Left lobe of liver (tissue), 2 donors: ENCODE measurements at regions not wholly inside any gene's neighbourhood (a gene's known extent, or its start where the extent isn't known, plus 50 kb on each side); places are given as distances from the start of the nearest gene placed in this dataset.
A peak's percentile ranks its signal among the peaks of the same experiment; 100 is the strongest.

Experiments used
- ATAC-seq: fragments of 200-7000 bp; cut with Tn5 transposase; one replicate; pipeline ENCODE4 v1.9.1; 2020; ENCODE audit warnings: mild to moderate bottlenecking, moderate library complexity
- DNase-seq: peaks from one replicate; pipeline ENCODE4 v3.0.0-alpha.2; 2020; ENCODE audit warnings: low spot score
- donor health status: DM: no; HTN: no; CAD: no; lungs with moderate emphysema.
- donor health status: DM: no; HTN: yes; CAD: no.

GRCh38 chr6:144744720-144745119, 459.6 kb downstream of the UTRN start:
- DNase-seq = no peak
- peak; percentile 96 for ATAC-seq

DNA sequence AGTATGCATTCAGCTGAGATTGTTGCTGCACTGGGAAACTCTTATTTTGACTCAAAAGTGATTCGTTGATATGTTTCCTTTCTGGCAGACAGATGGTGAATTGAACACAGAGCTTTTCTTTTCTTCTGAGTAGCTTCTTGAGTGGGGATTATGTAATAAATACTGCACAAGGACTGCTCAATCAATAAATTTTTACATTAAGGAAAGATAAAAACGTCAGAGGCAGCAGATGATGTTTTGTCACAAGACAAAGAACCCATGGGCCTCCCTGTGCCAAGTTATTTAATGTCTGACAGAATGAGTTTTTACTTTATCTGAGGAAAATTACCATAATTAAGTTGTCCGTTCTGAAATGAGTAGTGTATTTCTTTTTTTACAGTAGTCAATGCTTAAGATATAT, 460.3 kb downstream of the UTRN start:
- ATAC-seq (no peak), DNase-seq (no peak)

DNA sequence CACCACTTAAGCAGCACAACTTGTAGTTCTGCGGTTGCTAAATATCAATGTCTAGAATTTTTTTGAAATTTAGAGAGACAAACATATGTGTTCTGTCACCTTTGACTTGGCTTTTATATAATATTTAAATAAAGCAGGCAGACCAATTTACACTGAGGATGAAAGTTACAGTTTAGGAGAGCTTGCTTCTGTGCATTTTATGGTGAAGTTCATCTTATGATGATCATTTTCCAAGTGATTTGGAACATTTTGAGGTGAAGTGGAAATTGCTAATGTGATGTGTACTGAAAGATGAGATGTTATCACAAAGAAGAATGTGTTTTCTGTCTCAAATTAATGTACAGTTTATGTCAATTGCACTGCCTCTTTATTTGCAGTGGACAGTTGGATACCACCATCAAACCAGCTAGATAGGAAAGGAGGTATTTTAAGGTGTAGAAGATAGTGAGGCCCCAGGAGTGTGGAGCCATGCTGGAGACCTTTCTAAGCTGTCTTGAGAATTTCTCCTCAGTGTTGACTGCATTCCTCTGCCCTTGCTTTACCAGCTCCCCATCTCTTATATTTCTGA, 461.9 kb downstream of the UTRN start:
- ATAC-seq (no peak), DNase-seq (no peak)

GRCh38 chr6:144749263-144749662, 464.1 kb downstream of the UTRN start:
- no peak for ATAC-seq

DNA sequence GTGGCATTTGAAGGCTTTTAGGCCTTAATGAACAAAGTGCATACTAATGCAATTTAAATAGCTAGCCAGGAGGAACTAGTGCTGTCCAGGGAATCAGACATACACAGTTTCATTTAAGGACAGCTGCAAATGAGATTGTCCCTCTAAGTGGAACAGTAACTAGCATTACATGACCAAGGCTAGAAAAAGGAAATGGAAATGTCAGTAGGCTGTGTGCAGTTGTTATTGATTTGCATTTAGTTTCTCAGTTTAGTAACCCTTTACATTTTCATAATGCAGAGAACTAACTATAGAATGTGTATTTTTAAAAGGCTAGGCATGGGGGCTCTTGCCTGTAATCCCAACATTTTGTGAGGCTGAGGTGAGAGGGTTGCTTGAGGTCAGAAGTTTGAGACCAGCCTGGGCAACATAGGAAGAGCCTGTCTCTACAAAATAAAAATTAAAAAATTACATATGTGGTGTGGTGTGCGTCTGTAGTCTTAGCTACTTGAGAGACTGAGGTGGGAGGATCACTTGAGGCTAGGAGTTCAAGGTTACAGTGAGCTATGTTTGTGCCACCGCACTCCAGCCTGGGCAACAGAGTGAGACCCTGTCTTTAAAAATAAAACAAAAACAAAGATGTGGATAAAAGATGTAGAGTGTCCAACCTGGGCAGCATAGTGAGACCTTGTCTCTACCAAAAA, 468.0 kb downstream of the UTRN start:
- ATAC-seq = no peak
- no peak for DNase-seq

More at GRCh38 chr6:144749263-144749662, 464.1 kb downstream of the UTRN start:
- DNase-seq = no peak

DNA sequence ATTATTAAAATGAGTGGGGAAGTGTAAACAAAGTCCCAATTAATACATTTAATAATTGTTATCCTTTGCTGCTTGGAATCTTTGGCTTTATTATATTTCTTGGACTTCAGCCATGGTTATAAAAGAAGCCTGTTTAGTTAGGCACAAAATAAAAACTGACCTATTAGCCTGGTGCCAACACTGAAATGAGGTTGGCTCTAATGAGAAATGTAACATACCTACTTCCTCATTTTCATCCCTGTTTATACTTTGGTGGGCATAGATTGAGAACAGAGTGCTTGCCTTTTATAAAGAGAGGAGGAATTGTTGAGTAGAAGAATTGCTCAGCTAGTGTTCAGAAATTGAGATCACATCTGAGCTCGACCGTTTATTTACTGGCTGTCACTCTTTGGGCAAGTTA, 471.3 kb downstream of the UTRN start:
- no peak for DNase-seq

DNA sequence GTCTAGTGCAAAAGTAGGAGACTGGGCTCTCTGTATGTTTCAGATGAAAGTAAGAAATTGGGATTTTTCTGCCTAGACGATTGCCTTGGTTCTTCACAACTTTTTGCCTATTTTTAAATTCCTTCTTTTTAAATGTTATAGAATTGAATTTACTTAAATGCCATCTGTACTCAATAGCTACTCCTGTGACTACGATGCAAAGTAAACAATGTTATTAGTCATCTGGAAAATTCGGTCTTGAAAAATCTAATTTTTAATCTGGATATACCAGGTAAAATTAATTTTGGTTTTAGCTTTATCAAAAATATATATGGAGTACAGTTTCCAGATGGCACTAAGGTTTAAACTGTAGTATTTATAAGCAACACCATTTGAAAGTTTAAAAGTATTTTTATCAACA, 472.2 kb downstream of the UTRN start:
- DNase-seq (no peak), ATAC-seq (no peak)

More for the DNA sequence above, 471.3 kb downstream of the UTRN start:
- no peak for ATAC-seq

- no peak for DNase-seq
- ATAC-seq = no peak
Observed at GRCh38 chr6:144757730-144758129, 472.6 kb downstream of the UTRN start.

- DNase-seq (no peak), ATAC-seq (no peak)
Observed at GRCh38 chr6:144758602-144759001, 473.5 kb downstream of the UTRN start.

GRCh38 chr6:144762469-144762868, 477.3 kb downstream of the UTRN start:
- DNase-seq (no peak), ATAC-seq (peak; percentile 88)

GRCh38 chr6:144767051-144767450, 481.9 kb downstream of the UTRN start:
- ATAC-seq = no peak
- DNase-seq = no peak

DNA sequence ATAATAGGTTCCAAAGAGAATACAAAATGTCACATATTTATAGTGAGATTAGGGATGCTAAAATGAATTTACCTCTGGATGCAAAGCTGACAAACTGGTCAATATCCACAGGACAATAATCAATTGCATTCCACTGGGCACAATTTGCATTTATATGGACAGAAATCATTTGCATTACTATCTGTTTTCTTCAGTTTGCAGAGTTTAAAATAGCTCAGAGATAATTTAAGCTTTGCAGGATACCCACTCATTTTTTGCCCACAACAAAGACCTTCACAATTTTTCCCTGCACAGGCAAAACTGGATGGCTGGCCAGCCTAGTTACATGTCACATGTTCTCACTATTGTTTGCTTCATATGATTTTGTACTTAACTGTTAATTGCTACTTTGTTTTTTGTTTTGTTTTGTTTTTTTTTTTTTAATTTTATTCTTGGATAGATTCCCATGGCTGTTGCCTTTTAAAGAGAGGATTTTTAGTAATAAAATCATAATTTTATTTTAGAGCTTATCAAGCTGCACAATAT, 483.5 kb downstream of the UTRN start:
- DNase-seq = no peak
- no peak for ATAC-seq

DNA sequence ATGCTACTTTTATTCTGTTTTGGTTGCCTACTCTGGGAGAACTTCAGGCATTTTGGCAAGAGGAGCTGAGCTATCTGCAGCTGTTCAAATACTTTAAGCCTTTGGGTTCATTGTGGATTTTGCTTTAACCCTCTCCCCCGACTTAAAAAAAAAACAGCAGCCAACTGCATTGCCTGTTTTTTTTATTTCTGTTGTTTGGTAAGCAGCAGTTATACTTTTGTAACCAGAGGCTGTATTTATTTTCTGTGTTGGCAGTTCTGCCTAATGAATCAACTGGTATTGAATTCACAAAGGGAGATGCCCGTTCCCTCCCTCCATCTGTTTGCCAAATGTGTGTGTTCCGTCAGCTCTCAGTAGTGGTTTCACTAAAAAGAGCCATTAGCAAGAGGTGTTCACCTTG, 484.0 kb downstream of the UTRN start:
- ATAC-seq = peak; percentile 88
- DNase-seq = no peak

DNA sequence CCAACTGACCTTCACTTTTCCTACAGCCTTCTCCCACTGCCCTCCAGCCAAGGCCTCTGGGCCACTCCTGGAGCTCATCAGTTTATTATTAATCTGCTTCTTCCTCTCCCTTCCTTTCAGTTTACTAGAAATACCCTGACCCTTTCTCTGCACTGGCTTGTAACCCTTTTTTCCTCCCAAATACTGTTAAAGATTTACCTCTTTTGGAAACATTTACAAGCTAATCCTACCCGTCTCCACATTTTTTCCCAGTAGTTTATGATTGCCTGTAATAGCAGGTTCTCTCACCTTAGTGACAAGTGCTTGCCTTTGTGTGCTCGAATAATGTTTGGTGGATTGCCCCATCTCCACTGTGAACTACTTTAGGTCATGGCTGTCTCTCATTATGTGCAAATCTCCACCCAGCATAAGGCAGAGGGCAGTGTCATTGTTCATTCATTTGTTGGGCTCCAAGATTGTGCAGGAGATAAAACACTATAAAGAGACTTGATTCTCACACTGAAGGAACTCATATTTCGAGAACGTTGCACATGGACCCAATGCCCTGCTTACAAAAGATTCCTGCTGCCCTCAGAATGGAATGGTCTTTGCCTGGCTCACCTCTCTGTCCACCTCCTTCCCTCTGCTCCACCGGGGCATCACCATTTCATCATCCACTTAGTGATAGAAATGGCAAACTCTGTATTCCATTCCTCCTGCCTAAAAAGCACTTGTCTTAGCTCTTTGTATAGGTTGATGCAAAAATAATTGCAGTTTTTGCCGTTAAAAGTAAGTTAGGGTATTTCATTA, 491.1 kb downstream of the UTRN start:
- peak; percentile 85 for ATAC-seq
- peak; percentile 49 for DNase-seq

DNA sequence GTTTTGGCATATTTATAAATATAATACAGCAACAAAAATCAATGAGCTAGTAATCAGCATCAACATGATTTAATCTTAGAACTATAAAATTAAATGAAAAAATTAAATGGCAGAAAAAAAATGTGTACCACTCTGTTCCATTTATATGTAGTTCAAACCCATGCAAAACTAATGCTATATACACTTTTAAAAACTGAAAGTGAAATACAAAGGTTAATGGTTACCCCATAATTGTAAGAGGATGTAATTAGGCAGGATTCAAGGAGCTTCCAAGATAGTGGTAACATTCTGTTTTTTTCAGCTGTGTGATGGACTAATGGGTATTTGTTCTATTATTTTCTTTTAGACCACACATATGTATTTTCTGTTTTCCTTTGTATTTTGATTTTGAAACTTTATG, 492.1 kb downstream of the UTRN start:
- no peak for DNase-seq
- no peak for ATAC-seq

GRCh38 chr6:144778056-144778455, 492.9 kb downstream of the UTRN start:
- DNase-seq (no peak), ATAC-seq (no peak)

- ATAC-seq (peak; percentile 66), DNase-seq (no peak)
Observed at GRCh38 chr6:144778773-144779492, 493.8 kb downstream of the UTRN start.

GRCh38 chr6:144781836-144782235, 496.7 kb downstream of the UTRN start:
- DNase-seq (no peak), ATAC-seq (no peak)

DNA sequence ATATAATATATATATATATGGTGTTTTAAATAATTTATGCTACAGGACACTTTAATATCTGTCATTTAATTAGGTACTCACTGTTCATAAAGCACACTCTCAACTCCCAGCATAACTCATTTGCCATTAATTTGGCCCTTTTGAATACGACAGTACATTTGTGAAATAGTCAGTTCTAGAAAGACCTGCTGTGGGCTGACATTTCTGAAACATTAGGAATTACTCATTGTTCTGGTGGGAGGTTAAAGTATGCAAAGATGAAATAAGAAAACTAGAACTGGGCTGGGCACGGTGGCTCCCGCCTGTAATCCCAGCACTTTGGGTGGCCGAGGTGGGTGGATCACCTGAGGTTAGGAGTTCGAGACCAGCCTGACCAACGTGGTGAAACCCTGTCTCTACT, 497.5 kb downstream of the UTRN start:
- ATAC-seq (no peak), DNase-seq (no peak)

DNA sequence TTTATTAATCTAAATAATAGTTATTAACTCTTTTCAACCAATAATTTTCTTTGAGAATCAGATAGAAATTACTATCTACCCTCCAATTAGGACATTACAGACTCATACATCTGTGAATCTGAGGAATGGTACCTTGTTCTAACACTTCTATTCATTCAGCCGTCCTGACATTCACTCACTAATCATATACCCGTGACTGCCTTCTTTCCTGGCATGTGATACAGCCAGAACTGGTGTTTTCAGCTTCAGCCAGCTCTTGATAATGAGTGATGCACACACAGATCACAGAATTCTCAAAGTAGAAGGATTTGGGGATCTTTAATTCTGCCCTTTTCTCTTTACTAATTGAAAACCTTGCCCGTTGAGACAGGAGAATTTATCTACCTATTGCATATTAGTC, 499.9 kb downstream of the UTRN start:
- ATAC-seq (no peak), DNase-seq (no peak)

GRCh38 chr6:144786825-144787224, 501.7 kb downstream of the UTRN start:
- ATAC-seq (no peak), DNase-seq (no peak)
